ENCODE measurements at regions not wholly inside any gene's neighbourhood (a gene's known extent, or its start where the extent isn't known, plus 50 kb on each side); places are given as distances from the start of the nearest gene placed in this dataset.
"Not testable (repeated sequence)": the region's sequence is repeated elsewhere in the genome, so short reads cannot be mapped to it uniquely, and the experiment has no call there.

DNA sequence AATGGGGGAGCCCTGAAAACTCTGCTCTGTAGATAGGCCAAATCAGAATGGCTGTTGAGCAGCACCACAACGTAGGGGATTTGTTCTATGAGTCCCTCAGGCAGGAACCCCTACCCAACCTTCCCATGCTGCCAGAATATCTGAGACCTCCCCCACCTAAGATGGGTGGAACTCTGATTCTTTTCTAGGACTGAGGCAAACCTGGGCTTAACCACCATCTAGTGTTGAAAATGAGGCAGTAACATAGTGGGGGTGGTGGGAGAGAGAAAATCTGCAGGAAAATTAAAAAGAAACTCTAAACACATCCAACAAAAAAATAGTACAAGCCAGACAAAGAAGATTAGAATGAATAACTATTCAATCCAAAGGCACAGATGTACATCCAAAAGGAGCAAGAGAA lies 228.4 kb downstream of the ATPSCKMT start:
- FAIRE-seq (no peak), DNase-seq (ENCODE audit: low spot score in 2 of 2) (no peak)

DNA sequence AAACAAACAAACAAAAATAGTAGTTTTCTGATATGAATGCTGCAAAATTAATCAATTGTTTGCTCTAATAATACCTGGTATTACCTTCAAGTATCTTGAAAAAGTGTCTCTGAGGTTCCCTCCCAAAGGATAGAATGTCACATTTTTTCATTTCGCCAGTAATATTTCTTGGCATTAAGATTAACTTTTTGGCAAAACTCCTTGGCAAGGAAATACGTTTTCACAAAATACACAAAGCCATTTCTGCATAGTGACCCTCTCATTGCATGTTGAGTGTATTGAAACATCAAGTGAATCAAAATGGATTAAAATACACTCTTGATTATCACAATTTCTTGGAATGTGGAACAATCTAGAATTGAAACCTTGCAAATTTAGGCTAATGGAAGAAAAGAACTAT lies 230.5 kb downstream of the ATPSCKMT start:
- no peak for DNase-seq (ENCODE audit: low spot score in 2 of 2)
- FAIRE-seq: no peak

DNA sequence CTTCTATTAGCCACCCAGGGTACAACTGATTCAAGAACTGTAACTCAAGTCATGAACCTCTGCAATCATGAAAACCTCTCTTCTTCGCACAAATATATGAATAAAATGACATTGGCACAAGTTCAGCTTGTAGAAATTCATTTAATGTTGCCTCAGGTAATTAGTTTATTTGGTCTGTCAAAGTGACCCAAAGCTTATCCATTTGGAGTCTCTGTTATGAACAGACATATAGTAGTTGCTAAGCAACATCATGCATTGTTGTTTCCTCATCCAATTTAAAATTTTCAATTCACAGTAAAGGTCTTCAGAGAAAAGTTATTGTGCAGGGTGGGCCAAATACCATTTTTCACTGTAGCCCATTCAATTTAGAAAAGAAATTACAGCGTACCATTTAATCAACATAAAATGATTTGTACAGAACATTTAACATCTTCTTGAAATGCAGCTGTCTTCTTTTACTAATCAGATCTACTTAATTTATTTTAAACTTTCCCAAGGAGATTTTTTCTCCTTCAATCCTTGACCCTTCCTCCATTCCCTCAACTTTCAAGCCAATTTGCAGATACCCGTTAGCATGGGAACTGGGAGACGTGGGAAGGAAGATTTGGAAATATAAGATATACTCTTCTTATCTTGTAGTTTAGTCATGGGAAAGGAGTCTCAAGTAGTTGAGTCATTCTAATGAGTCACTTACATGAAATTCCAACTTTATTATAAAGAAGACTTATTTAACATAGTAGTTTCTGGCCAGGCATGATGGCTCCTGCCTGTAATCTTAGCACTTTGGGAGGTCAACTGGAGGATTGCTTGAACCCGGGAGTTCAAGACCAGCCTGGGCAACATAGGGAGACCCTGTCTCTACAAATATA lies 231.3 kb downstream of the ATPSCKMT start:
- FAIRE-seq (no peak), DNase-seq (ENCODE audit: low spot score in 2 of 2) (no peak)

DNA sequence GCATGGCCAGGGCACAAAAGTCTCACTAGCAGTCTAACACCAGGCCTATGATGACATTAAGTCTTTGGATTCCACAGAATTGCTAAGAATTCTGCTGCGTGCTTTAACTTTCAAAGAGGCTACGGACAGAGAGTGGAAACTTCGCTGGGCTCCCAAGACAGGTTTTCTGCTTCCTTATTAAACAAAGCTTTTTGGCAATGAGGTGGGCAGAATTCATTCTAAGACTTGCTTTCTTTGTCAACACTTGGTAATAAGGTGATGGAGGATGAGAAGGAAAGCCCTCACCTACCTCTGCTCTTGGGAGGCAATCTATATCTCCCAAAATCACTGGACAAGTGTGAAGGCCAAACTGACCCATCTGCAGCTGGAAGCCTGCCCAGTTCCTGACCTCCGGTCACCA lies 231.9 kb downstream of the ATPSCKMT start:
- DNase-seq (ENCODE audit: low spot score in 2 of 2) (no peak), FAIRE-seq (no peak)

DNA sequence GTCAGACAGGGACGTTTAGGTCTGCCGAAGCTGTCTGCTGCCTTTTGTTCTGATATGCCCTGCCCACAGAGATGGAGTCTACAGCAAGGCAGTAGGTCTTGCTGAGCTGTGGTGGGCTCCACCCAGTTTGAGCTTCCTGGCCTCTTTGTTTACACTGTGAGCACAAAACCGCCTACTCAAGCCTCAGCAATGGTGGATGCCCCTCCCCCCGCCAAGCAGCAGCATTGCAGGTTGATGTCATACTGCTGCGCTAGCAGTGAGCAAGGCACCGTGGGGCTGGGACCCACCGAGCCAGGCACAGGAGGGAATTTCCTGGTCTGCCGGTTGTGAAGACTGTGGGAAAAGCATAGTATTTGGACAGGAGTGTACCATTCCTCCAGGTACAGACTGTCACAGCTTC lies 233.1 kb downstream of the ATPSCKMT start:
- not testable (repeated sequence) for DNase-seq (ENCODE audit: low spot score in 2 of 2); FAIRE-seq

DNA sequence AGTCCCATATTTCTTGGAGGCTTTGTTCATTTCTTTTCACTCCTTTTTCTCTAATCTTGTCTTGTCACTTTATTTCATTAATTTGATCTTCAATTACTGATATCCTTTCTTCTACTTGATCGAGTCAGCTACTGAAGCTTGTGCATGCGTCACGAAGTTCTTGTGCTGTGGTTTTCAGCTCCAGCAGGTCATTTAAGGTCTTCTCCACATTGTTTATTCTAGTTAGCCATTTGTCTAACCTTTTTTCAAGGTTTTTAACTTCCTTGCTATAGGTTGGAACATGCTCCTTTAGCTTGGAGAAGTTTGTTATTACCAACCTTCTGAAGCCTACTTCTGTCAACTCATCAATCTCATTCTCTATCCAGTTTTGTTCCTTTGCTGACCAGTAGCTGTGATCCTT lies 234.0 kb downstream of the ATPSCKMT start:
- not testable (repeated sequence) for DNase-seq (ENCODE audit: low spot score in 2 of 2); FAIRE-seq

DNA sequence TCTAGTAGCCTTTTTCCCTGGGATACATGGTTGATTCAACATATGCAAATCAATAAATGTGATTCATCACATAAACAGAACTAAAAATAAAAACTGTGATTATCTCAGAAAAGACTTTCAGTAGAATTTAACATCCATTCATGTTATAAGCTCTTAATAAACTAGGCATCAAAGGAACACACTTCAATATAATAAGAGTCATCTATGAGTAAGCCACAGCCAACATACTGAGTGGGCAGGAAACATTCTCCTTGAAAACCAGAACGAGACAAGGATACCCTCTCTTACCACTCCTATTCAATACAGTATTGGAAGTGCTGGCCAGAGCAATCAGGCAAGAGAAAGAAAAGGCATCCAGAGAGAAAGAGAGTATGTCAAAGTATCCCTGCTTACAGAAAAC lies 239.9 kb downstream of the ATPSCKMT start:
- FAIRE-seq (no peak), DNase-seq (ENCODE audit: low spot score in 2 of 2) (no peak)

DNA sequence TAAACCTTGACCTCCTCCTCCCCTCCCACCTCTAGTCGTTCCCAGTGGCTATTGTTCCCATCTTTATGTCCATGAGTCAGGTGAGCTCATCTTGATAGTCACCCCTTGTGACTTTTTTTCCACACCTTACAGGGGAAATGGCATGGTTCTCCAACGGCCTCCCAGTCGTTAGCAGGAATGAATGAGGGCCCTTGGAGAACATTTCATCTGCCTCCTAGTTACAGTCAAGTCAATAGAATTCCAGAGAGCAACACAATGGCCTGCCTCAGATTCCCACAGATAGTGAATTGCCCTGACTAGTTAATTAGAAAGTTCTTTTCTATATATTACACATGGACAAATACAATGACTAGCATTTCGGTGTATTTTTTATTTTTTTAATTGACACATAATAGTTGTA lies 262.6 kb downstream of the ATPSCKMT start:
- no peak for DNase-seq (ENCODE audit: low spot score in 2 of 2)
- FAIRE-seq: no peak

DNA sequence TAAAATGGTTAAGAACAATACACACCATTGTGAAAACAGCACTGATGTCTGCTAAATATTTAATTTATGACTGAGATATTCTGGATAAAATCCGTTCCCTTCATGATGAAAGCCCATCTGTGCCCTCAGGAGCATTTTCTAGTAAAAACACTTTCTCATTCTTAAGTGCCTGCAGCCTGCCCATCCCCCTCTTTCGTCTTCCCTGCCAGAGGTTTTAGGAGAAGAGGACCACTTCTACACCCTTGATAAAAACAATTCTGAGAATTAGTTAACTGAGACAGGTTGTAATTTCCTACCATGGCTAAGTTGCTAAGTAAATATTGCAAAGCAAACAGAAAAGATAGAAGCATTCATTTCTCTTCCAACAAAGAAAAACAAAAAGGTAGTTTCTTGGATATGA lies 272.6 kb downstream of the ATPSCKMT start:
- DNase-seq (ENCODE audit: low spot score in 2 of 2) (no peak), FAIRE-seq (no peak)

DNA sequence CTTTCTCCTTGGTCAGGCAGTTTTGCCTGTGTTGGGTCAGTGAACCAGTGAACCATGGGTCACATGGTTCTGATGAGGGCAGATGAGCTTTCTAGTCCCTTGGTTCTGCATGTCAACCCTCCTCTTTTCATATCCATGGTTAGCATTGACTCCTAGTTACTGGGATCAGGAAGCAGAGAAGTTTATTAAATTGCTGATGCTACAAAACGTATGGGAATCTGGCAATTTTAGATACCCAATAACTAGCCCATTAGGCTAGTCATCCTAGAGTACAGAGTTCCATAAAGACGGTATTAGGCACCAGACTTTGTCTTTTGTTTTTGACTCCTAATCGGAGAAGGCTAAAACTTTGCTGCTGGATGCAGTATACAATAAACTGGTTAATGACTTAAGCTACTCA lies 273.1 kb downstream of the ATPSCKMT start:
- FAIRE-seq (no peak), DNase-seq (ENCODE audit: low spot score in 2 of 2) (no peak)

DNA sequence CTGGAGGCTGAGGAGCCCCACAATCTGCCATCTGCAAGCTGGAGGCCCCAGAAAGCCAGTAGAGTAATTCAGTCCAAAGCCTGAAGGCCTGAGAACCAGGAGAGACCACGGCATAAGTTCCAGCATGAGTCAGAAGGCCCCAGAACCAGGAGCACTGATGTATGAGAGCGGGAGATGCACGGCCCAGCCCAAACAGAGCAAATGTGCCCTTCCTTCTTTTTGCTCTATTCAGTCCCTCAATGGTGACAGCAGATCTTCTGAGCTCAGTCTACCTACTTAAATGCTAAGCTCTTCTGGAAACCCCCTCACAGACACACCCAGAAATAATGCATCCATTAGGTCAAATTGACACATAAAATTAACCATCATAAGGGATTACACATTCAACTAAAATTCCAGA lies 277.6 kb downstream of the ATPSCKMT start:
- DNase-seq (ENCODE audit: low spot score in 2 of 2) (no peak), FAIRE-seq (no peak)

DNA sequence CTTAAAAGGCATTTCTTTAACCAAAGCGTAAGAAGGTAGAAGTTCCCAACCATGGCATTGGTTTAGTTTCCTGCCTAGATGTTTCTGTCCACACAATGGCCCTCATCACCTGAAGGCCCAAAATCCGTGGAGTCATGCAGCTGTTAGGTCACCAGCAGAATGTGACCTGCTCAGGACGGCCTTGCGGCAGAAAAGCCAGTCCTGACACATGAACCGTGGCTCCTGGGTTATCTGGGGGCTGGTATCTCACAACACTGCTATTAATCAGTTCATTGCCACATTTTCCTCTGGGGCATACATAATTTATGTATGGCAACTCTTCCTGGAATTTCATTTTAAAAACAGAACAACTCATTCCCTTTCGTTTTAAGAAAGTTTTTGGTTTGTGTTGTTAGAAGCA lies 278.4 kb downstream of the ATPSCKMT start:
- no peak for FAIRE-seq

DNA sequence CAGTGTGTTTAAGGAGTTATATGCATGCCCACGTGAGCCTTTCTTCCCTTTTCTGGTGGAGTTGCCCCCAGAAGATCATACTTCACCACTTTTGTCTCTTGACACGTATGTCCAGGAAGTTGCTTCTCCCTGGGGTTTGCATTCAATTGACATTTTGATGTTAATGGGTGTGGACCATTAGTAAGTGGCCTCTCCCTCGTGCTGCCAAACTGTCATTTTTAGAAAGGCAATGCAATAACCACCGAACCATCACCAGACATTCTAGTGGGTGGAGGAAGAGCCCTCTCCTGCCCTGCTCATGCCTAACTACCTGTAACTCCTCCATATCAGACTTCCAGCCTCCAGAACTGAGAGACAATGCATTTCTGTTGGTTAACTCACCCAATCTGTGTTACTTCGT lies 290.8 kb downstream of the ATPSCKMT start:
- FAIRE-seq: no peak
- no peak for DNase-seq (ENCODE audit: low spot score in 2 of 2)

More for the DNA sequence above, 278.4 kb downstream of the ATPSCKMT start:
- no peak for DNase-seq (ENCODE audit: low spot score in 2 of 2)

DNA sequence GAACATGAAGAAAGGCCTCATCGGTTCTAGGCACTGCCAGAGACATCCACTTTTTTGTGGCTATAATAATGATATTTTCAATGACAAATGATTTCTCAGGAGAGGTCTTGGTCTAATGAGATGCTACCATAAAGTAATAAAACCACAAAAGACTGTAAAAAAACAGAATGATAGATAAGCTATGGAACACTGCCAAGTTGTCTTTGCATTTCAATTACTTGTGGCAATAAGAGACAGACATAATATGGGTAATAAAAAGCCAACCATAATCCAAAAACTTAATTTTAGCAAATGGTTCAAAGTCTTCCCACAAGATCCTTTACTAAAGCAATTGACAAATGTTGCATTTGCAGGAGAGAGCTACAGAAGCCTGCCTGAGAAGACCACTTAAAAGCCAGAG lies 292.5 kb downstream of the ATPSCKMT start:
- FAIRE-seq (no peak), DNase-seq (ENCODE audit: low spot score in 2 of 2) (no peak)

DNA sequence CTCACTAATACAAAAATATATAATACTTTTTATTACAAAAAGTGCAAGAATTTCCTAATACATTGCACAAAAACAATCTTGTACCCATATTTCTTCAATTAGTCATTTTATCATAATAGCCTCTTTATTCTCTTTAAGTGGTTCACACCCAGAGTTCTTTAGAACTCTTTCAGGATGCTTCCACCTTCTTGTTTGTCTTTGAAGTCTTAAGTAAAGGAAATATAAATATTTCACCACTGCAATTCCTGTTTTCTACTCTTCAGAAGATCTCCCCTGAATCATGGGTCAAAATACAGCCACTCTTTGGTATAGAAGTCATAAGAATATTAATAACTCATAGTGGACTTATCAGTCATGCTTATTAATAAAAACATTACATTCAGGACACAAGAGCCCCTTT lies 293.0 kb downstream of the ATPSCKMT start:
- no peak for DNase-seq (ENCODE audit: low spot score in 2 of 2)
- no peak for FAIRE-seq

DNA sequence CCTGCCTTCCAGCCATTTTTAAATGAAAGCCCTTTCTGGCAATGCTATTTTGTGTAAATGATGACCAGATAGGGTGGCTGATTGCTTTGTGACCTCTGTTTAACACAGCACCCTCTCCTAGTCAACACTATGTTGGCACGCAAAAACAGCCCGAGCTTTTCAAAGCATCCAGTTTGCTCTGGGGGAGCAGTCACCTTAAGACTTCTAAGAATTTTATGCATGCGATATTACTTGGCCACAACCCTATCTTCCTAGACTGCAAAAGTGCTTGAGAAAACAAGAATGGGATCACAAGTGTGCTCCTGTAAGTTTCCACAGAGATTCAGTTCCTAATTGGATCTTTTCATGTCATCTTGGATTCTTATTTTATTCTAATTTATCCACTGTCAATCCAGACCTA lies 294.1 kb downstream of the ATPSCKMT start:
- DNase-seq (ENCODE audit: low spot score in 2 of 2) (no peak), FAIRE-seq (no peak)

DNA sequence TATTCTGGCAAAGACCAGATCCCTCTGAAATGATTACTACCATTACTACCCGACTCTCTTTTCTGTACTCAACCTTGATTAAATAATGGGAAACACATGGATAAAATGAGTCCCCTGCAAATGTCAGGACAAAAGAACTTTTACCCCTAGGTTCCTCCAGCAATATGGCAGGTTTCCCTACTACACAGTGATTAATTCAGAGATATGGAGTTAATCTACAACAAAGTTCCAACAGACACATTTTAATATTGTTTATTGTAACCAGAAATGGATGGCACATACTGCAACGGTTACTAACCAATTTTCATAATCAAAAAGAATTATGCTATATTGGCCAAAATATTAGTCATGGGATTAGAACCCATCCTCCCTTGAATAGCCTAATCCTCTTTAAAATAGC lies 294.8 kb downstream of the ATPSCKMT start:
- DNase-seq (ENCODE audit: low spot score in 2 of 2) (no peak), FAIRE-seq (no peak)

DNA sequence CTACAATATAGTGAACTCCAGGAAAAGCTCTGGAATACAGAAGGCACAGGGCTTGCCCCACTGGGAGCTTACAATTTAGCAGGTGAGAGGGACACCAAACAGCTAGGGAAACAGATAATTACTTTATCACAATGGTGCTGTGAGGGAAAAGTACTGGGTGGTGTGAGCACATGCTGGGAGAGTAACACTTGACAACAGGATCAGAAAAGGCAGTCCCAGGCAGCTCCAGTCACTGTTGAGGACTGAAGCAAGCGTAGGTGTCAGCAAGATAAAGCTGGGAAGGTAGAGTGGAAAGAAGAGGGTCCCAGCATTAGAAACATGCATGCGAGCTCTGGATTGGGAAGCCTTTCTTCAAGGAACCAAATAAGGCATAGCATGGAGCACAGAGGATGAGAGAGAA lies 296.0 kb downstream of the ATPSCKMT start:
- DNase-seq (ENCODE audit: low spot score in 2 of 2) (no peak), FAIRE-seq (no peak)

DNA sequence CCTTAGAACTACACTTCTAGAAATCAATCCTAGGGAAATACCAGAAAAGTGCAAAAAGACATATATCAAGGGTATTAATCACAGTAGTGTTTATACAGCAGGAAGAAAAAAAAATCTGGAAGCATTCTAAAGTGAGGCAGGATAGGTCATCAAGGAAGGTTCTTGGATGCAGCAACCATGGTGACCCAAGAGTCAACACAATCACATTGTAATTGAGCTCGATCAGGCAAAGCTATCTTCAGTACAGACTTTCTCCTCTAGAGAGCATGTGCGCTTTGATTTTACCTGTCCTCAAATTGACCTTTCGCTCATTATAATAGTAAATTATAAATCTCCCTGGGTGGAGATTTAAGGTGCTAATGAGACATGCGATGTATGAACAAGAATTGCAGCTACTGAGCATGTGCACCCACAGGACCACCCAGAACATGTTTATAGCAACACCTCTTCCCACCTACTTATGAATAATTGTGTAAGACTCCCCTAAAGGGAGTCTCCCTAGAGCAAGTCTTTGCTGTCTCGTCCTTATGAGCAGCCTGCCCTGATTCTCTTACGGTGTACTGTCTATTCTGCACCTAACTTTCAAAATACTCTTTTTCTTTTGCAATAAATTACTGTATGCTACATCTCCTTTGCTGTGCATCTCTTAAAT lies 297.7 kb downstream of the ATPSCKMT start:
- DNase-seq (ENCODE audit: low spot score in 2 of 2) (no peak), FAIRE-seq (no peak)

DNA sequence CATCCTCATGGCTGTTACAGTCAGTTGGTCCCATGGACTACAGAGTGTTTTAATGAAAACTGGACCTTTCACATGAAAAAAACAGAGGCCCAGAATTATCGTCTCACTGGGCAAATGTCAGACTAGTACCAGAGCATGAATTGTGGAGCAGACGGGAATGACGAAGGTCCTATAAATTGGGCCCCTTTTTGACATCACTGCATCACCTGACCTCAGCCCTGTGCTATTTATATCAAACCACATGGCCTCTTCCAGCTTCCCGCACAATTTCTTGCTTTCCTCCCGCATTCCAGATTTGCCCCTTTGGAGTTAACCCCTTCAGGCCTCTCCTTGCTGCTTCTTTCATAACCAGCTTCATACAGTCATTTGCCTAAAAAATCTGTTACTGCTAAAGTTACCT lies 301.7 kb downstream of the ATPSCKMT start:
- FAIRE-seq: no peak
- no peak for DNase-seq (ENCODE audit: low spot score in 2 of 2)

DNA sequence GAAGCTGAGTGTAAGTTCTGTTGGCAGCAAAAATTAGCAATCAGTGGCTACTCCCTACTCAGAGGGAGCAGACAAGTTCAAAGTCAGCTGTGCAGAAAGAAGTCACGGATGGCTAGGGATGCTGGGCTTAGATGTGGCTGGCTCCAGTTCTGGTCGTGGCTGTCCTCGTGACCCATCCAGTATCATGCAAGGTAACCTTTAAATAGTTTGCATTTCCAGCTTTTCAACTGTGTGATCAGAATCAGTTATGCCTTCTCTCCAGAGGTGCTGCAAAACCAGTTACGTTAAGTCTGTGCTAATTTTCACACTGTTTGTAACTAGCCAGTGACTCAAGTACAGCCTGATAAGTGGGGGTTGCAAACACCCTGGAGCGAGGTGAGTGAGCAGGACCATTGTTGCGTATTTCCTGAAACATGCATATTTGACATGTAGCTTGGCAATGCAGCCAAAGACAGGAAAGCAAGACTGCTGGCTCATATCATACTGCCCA lies 302.4 kb downstream of the ATPSCKMT start:
- no peak for DNase-seq (ENCODE audit: low spot score in 2 of 2)
- no peak for FAIRE-seq

DNA sequence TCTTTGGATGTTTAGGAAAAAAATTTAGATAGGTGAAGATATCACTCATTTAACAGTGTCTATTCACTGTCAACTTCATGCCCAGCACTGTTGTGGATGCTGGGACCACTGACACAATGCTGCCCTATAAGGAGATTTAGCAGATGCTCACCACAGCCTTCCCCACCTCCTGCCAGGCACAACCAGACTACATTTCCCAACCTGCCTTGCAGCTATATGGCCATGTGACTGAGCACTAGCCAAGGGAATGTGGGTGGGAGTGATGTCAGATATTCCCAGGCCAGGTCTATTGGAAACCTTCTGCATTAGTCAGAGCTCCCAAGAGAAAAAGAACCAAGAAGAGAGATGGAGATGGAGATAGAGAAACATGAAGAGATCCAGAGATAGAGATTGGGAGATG lies 302.6 kb upstream of the TAS2R1 start:
- FAIRE-seq (no peak), DNase-seq (ENCODE audit: low spot score in 2 of 2) (no peak)
